ENCODE measurements at regions not wholly inside any gene's neighbourhood (a gene's known extent, or its start where the extent isn't known, plus 50 kb on each side); places are given as distances from the start of the nearest gene placed in this dataset.

DNA sequence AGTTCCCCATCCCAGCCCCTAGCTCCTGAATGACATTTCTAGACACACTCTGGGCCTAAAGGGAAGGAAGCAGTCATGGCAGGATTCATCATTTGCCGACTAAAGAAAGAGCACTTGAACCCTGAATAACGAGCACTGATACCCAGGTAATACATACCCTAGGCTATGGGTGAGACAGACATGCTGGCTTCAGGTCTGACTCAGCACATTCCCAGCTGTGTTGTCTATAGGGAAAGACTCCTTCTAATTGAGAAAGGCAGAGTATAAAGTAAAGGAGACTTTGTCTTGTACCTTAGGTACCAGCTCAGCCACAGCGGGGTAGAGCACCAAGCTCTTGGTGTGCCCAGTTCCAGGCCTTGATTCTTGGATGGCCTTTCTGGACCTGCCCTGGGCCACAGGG lies 870.5 kb downstream of the PDCD6IP start:
- Histone ChIP-seq H3K27ac (ENCODE audit: low read depth) (no peak overlapping the region), H4K20me1 (replicated peaks; ENCODE audit: insufficient read depth) (no peaks in the 10 kb centered on the region), H3K4me3 (no peak overlapping the region), H3K9me2 (ENCODE audit: insufficient read depth) (peaks cover 3% of the 10 kb centered on the region; the same call in 1 of the 2 replicates), H3K27me3 (ENCODE audit: insufficient read depth) (no peaks in the 10 kb centered on the region), H3K4me2 (no peak overlapping the region), H3K79me2 (replicated peaks; ENCODE audit: insufficient read depth) (no peaks in the 10 kb centered on the region), H3K4me1 (ENCODE audit: insufficient read depth) (peaks cover 4% of the 10 kb centered on the region; the same call in 1 of the 2 replicates), H2AFZ (peak overlapping the region; percentile 70), H3F3A (replicated peaks; ENCODE audit: low read depth) (no peaks in the 10 kb centered on the region), H3K36me3 (ENCODE audit: insufficient read depth) (no peaks in the 10 kb centered on the region)
- Mint-ChIP-seq H3K4me1 (no peaks in the 10 kb centered on the region), H3K27ac (0 out of 2 replicates have a peak overlapping the region, but pooled peaks have one; percentile 56), H3K27me3 (ENCODE audit: insufficient read depth, low read depth, poor library complexity) (peaks cover 3% of the 10 kb centered on the region), H3K4me3 (no peak overlapping the region), H3K36me3 (ENCODE audit: low read depth) (no peaks in the 10 kb centered on the region), H3K9me3 (peaks cover 6% of the 10 kb centered on the region; the same call in 1 of the 3 replicates)
- DNase-seq (ENCODE audit: low spot score) (no peak), ATAC-seq (no peak)
- TF ChIP-seq, protein P1, sequence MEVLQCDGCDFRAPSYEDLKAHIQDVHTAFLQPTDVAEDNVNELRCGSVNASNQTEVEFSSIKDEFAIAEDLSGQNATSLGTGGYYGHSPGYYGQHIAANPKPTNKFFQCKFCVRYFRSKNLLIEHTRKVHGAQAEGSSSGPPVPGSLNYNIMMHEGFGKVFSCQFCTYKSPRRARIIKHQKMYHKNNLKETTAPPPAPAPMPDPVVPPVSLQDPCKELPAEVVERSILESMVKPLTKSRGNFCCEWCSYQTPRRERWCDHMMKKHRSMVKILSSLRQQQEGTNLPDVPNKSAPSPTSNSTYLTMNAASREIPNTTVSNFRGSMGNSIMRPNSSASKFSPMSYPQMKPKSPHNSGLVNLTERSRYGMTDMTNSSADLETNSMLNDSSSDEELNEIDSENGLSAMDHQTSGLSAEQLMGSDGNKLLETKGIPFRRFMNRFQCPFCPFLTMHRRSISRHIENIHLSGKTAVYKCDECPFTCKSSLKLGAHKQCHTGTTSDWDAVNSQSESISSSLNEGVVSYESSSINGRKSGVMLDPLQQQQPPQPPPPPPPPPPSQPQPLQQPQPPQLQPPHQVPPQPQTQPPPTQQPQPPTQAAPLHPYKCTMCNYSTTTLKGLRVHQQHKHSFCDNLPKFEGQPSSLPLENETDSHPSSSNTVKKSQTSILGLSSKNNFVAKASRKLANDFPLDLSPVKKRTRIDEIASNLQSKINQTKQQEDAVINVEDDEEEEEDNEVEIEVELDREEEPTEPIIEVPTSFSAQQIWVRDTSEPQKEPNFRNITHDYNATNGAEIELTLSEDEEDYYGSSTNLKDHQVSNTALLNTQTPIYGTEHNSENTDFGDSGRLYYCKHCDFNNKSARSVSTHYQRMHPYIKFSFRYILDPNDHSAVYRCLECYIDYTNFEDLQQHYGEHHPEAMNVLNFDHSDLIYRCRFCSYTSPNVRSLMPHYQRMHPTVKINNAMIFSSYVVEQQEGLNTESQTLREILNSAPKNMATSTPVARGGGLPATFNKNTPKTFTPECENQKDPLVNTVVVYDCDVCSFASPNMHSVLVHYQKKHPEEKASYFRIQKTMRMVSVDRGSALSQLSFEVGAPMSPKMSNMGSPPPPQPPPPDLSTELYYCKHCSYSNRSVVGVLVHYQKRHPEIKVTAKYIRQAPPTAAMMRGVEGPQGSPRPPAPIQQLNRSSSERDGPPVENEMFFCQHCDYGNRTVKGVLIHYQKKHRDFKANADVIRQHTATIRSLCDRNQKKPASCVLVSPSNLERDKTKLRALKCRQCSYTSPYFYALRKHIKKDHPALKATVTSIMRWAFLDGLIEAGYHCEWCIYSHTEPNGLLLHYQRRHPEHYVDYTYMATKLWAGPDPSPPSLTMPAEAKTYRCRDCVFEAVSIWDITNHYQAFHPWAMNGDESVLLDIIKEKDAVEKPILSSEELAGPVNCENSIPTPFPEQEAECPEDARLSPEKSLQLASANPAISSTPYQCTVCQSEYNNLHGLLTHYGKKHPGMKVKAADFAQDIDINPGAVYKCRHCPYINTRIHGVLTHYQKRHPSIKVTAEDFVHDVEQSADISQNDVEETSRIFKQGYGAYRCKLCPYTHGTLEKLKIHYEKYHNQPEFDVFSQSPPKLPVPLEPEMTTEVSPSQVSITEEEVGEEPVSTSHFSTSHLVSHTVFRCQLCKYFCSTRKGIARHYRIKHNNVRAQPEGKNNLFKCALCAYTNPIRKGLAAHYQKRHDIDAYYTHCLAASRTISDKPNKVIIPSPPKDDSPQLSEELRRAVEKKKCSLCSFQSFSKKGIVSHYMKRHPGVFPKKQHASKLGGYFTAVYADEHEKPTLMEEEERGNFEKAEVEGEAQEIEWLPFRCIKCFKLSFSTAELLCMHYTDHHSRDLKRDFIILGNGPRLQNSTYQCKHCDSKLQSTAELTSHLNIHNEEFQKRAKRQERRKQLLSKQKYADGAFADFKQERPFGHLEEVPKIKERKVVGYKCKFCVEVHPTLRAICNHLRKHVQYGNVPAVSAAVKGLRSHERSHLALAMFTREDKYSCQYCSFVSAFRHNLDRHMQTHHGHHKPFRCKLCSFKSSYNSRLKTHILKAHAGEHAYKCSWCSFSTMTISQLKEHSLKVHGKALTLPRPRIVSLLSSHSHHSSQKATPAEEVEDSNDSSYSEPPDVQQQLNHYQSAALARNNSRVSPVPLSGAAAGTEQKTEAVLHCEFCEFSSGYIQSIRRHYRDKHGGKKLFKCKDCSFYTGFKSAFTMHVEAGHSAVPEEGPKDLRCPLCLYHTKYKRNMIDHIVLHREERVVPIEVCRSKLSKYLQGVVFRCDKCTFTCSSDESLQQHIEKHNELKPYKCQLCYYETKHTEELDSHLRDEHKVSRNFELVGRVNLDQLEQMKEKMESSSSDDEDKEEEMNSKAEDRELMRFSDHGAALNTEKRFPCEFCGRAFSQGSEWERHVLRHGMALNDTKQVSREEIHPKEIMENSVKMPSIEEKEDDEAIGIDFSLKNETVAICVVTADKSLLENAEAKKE (CRISPR knock-in tag; IDR thresholded peaks at IDR 0.05) = no peak
- TF ChIP-seq, protein P2, sequence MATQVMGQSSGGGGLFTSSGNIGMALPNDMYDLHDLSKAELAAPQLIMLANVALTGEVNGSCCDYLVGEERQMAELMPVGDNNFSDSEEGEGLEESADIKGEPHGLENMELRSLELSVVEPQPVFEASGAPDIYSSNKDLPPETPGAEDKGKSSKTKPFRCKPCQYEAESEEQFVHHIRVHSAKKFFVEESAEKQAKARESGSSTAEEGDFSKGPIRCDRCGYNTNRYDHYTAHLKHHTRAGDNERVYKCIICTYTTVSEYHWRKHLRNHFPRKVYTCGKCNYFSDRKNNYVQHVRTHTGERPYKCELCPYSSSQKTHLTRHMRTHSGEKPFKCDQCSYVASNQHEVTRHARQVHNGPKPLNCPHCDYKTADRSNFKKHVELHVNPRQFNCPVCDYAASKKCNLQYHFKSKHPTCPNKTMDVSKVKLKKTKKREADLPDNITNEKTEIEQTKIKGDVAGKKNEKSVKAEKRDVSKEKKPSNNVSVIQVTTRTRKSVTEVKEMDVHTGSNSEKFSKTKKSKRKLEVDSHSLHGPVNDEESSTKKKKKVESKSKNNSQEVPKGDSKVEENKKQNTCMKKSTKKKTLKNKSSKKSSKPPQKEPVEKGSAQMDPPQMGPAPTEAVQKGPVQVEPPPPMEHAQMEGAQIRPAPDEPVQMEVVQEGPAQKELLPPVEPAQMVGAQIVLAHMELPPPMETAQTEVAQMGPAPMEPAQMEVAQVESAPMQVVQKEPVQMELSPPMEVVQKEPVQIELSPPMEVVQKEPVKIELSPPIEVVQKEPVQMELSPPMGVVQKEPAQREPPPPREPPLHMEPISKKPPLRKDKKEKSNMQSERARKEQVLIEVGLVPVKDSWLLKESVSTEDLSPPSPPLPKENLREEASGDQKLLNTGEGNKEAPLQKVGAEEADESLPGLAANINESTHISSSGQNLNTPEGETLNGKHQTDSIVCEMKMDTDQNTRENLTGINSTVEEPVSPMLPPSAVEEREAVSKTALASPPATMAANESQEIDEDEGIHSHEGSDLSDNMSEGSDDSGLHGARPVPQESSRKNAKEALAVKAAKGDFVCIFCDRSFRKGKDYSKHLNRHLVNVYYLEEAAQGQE (IDR thresholded peaks at IDR 0.05; ENCODE audit: unreplicated experiment) = no peak
- TF ChIP-seq JUNB (IDR thresholded peaks at IDR 0.05; ENCODE audit: unreplicated experiment) (no peak), ZNF331 (CRISPR knock-in tag; IDR thresholded peaks at IDR 0.05; ENCODE audit: low read depth) (no peak), ZNF114 (CRISPR knock-in tag; IDR thresholded peaks at IDR 0.05) (no peak), POLR2AphosphoS5 (IDR thresholded peaks at IDR 0.05; ENCODE audit: low read depth) (no peak), CREB1 (CRISPR knock-in tag; IDR thresholded peaks at IDR 0.05; ENCODE audit: low read depth) (no peak), EZH2 (IDR thresholded peaks at IDR 0.05; ENCODE audit: low read depth, unreplicated experiment) (no peak), EZH2phosphoT487 (IDR thresholded peaks at IDR 0.05; ENCODE audit: unreplicated experiment) (no peak), NANOG (IDR thresholded peaks at IDR 0.05; ENCODE audit: borderline replicate concordance) (no peak), STAT1 (IDR thresholded peaks at IDR 0.05; ENCODE audit: unreplicated experiment) (no peak)
- TF ChIP-seq, protein P3, sequence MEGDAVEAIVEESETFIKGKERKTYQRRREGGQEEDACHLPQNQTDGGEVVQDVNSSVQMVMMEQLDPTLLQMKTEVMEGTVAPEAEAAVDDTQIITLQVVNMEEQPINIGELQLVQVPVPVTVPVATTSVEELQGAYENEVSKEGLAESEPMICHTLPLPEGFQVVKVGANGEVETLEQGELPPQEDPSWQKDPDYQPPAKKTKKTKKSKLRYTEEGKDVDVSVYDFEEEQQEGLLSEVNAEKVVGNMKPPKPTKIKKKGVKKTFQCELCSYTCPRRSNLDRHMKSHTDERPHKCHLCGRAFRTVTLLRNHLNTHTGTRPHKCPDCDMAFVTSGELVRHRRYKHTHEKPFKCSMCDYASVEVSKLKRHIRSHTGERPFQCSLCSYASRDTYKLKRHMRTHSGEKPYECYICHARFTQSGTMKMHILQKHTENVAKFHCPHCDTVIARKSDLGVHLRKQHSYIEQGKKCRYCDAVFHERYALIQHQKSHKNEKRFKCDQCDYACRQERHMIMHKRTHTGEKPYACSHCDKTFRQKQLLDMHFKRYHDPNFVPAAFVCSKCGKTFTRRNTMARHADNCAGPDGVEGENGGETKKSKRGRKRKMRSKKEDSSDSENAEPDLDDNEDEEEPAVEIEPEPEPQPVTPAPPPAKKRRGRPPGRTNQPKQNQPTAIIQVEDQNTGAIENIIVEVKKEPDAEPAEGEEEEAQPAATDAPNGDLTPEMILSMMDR (conservative IDR thresholded peaks at IDR 0.05; ENCODE audit: low read depth in 2 of 2) = no peak
- TF ChIP-seq, protein P4, sequence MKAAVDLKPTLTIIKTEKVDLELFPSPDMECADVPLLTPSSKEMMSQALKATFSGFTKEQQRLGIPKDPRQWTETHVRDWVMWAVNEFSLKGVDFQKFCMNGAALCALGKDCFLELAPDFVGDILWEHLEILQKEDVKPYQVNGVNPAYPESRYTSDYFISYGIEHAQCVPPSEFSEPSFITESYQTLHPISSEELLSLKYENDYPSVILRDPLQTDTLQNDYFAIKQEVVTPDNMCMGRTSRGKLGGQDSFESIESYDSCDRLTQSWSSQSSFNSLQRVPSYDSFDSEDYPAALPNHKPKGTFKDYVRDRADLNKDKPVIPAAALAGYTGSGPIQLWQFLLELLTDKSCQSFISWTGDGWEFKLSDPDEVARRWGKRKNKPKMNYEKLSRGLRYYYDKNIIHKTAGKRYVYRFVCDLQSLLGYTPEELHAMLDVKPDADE (IDR thresholded peaks at IDR 0.05) = no peak

All from GM23338 (cell line).